HG03439 (cell line): ENCODE measurements at regions not wholly inside any gene's neighbourhood (a gene's known extent, or its start where the extent isn't known, plus 50 kb on each side); places are given as distances from the start of the nearest gene placed in this dataset.
"Not testable (repeated sequence)": the region's sequence is repeated elsewhere in the genome, so short reads cannot be mapped to it uniquely, and the experiment has no call there.

ENCODE experiments used
- ATAC-seq: cut with Tn5 transposase; IDR thresholded peaks from one replicate; pipeline ENCODE4 v1.9.1; 2021; ENCODE audit warnings: mild to moderate bottlenecking, moderate library complexity; ENCODE audit not compliant: unreplicated experiment

- ATAC-seq, result no peak
Measured at GRCh38 chr13:62483774-62484173, 1068.1 kb upstream of the PCDH20 start.

- no peak for ATAC-seq
Measured at GRCh38 chr13:62482351-62482750, 1066.7 kb upstream of the PCDH20 start.

GRCh38 chr13:62473944-62474237 is 1058.2 kb upstream of the PCDH20 start:
- no peak for ATAC-seq

GRCh38 chr13:62473190-62473943 is 1057.7 kb upstream of the PCDH20 start:
- ATAC-seq, result no peak

DNA sequence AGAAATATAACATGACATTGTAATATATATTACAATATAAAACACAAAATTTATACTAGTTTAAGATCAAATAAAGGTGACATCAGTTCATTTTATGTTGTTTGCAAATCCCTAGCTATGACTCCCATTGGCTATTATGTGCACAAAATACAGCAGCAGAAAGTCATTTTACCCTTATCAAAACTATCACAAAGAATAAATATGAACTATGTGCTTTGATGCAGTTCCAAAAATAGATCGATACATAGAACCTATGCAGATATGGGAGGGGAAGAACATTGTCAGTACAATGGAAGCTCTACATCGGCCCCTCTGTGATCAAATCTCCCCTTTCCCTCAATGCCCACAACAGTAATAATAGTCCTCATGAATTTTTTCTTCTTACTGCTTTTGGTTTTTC is 1038.1 kb upstream of the PCDH20 start:
- ATAC-seq, result no peak

DNA sequence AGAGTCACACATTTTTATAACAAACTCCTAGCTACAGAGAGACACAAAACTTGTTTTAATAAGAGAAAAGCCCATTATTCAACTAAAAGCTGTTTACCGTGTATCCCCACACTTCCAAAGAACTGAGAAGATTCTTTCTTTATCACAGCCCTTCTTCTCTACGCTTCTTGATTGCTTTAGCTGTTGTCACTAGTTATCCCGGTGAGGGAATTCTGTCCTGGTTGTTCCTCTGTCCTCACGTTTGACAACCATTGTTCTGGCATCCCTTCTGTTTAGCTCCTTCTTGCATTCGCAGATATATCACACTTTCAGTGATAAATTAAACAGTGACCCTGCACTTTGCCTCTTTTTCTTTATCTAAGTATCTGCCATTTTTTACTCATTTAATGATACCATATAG is 1035.1 kb upstream of the PCDH20 start:
- no peak for ATAC-seq

GRCh38 chr13:62447771-62448382 is 1032.2 kb upstream of the PCDH20 start:
- not testable (repeated sequence) for ATAC-seq

DNA sequence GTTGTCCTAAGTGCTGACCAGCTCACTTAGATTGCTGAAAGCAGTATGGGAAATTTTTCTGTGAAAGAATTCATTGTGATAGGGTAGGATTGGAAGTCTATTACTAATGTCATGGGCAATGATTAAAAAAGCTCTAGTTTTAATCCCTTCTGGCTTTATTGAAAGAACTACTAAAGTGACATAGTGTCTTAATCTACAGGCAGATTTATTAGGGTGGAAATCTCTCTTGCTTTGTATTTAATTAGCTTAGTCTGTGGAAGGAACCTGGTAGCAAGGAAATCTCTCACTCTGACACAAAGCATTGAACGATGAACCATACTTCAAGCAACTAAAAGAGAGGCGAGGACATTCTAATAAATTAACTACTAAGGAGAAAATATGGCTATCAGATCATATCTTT is 1029.2 kb upstream of the PCDH20 start:
- ATAC-seq, result no peak

DNA sequence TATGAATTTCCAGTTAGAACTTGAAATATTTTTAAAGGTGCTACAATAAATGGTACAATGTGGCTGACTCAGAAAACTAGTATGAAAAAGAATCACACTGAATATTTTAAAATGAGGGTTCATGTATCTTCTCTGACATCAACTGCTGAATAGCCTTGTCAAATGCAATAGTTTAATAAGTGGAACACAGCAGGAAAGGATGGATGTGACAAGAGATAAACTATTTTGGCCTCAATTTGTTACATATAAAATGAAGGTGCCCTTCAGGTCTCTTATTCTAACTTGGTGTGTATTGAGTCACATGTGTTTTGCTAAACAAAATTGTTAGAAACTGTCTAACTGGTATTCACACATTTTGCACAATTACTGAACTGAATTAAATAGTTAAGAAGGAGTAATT is 1018.4 kb upstream of the PCDH20 start:
- ATAC-seq, result no peak

DNA sequence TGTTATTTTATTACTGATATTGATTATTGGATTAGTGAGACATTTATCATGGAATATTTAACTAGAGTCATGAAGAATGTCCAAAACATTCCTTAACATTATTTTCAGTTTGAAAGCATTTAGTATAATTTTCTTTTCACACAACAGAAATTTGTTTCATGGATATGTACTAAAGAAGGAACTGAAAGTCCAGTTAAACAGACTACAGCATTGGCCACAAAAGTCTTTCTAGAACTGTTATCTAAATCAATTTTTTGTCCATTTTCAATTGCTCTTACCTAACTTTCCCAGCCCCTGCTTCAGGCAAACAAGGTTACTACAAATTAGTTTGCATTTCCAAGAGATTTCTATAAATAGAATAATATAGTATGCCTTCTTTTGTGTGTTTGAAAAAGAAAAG is 1018.0 kb upstream of the PCDH20 start:
- no peak for ATAC-seq

- no peak for ATAC-seq
Measured at GRCh38 chr13:62432906-62433305, 1017.3 kb upstream of the PCDH20 start.

- ATAC-seq, result no peak
Measured at GRCh38 chr13:62432295-62432694, 1016.6 kb upstream of the PCDH20 start.

DNA sequence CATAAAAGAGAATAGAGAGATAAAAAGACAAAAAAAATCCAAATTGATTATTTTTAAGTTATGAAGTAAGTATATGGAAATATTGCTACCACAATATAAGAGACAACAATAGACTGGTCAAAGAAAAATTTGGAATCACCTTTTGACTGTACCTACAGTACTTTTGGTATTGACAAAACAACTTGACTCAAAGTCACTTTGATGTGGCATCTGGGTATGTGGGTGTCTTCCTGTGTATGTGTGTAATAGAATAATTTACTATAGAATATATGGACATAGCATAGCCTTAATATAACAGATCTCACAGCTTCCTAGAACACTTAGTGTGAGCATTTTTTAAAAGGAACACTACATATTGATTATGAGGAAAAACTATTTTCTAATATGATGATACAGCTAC is 1016.2 kb upstream of the PCDH20 start:
- no peak for ATAC-seq

- ATAC-seq, result no peak
Measured at GRCh38 chr13:62418872-62419271, 1003.2 kb upstream of the PCDH20 start.

- ATAC-seq, result no peak
Measured at GRCh38 chr13:62418376-62418775, 1002.7 kb upstream of the PCDH20 start.

DNA sequence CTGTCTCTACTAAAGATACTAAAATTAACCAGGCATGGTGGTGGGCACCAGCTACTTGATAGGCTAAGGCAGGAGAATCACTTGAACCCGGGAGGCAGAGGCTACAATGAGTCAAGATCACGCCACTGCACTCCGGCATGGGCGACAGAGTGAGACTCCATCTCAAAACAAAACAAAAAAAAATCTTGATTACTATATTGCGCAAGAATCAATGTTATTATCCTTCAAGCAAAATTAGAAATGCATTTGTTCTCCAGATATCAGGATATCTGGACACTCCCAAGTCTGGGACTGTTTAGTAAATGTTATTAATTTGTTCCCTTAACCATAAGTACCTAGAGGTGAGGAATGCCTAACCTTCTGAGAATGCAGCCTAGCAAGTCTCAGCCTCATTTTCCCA is 992.2 kb upstream of the PCDH20 start:
- ATAC-seq, result no peak

DNA sequence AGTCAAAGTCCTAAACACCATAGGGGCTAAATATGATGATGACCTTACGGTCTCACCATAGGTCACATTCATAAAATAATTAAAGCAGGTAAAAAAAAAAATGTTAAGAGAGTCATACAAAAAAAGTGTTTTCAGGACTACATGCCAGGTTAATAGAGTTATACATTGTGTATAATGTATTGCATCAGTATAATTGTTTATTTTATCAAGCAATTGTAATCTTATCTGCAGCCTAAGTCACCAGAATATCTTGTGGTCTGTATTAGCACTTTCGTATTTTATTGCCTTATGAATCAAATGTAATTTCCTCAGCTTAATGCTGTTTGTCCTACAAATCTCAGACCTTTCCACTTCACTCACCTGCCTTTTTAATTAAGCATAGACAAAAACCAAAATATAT is 972.9 kb upstream of the PCDH20 start:
- ATAC-seq, result no peak

DNA sequence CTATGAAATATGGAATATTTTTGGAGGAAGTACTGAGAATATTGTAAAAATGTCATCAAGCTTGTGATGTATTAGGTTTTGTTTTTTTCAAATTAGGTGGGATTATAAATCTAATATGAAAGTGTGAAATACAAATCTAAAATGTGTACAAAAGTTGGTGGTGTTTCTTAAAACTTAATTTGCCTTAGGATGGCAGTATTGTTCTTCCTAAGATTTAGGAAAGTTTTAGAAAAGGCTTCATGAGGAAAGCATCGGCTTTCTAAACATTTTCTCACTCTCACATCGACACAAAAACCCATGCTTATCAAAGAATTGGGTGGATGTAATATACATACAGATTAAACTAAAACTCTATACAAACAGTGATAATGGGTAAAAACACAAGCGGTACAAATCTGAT is 972.0 kb upstream of the PCDH20 start:
- ATAC-seq, result no peak

DNA sequence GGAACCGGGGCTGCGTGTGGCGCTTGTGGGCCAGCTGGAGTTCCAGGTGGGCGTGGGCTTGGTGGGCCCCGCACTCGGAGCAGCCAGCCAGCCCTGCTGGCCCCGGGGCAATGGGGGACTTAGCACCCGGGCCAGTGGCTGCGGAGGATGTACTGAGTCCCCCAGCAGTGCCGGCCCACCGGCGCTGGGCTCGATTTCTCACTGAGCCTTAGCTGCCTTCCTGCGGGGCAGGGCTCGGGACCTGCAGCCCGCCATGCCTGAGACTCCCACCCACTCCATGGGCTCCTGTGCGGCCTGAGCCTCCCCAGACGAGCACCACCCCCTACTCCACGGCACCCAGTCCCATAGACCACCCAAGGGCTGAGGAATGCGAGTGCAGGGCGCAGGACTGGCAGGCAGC is 963.6 kb upstream of the PCDH20 start:
- not testable (repeated sequence) for ATAC-seq

- no peak for ATAC-seq
Measured at GRCh38 chr13:62377838-62378237, 962.2 kb upstream of the PCDH20 start.

GRCh38 chr13:62375653-62376052 is 960.0 kb upstream of the PCDH20 start:
- no peak for ATAC-seq

GRCh38 chr13:62371737-62372136 is 956.1 kb upstream of the PCDH20 start:
- no peak for ATAC-seq

DNA sequence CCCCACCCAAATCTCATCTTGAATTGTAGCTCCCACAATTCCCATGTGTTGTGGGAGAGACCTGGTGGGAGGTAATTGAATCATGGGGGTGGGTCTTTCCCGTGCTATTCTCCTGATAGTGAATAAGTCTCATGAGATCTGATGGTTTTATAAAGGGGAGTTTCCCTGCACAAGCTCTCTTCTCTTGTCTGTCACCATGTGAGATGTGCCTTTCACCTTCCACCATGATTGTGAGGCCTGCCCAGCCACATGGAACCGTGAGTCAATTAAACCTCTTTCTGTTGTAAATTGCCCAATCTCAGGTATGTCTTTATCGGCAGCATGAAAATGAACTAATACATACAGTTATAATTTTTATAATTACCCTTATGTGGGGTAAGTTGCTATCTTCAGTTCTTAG is 952.3 kb upstream of the PCDH20 start:
- ATAC-seq, result not testable (repeated sequence)
